Sigmoid colon (tissue), 4 donors: ENCODE measurements at regions not wholly inside any gene's neighbourhood (a gene's known extent, or its start where the extent isn't known, plus 50 kb on each side); places are given as distances from the start of the nearest gene placed in this dataset.

Experiments used
- POLR2AphosphoS5 ChIP-seq, 4 donors: sonication (generic); formaldehyde crosslinking; IDR thresholded peaks; one replicate each; pipeline ENCODE4 v1.6.1; 2017; ENCODE audit warnings: antibody characterized with exemption in 4 of 4
- TF ChIP-seq, protein P1 (sequence below), 4 experiments: fragments of 450-650 bp in 3 of 4; fragments of 200-600 bp in 1 of 4; IDR thresholded peaks; one replicate each; pipeline ENCODE4 v1.5.1; 2016 to 2019; ENCODE audit warnings: antibody characterized with exemption in 4 of 4, mild to moderate bottlenecking in 3 of 4, moderate library complexity in 2 of 4

DNA sequence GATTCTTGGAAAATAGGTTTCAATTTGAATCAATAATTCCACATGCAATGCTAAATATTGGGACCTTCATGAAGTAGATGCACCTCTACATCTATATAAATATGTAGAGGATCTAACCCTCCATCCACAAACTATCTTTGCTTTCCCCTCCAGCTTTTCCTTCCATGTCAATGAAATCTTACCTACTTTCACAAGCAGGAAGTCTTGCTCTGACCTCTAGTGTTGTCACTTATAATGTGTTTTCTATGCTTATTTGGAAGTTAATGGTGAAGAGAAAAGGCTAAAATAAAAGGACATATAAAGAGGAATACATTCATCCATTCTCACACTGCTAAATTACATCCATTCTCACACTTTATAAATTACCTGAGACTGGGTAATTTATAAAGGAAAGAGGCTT is 472.7 kb upstream of the DIAPH2 start:
- TF ChIP-seq, protein P1, sequence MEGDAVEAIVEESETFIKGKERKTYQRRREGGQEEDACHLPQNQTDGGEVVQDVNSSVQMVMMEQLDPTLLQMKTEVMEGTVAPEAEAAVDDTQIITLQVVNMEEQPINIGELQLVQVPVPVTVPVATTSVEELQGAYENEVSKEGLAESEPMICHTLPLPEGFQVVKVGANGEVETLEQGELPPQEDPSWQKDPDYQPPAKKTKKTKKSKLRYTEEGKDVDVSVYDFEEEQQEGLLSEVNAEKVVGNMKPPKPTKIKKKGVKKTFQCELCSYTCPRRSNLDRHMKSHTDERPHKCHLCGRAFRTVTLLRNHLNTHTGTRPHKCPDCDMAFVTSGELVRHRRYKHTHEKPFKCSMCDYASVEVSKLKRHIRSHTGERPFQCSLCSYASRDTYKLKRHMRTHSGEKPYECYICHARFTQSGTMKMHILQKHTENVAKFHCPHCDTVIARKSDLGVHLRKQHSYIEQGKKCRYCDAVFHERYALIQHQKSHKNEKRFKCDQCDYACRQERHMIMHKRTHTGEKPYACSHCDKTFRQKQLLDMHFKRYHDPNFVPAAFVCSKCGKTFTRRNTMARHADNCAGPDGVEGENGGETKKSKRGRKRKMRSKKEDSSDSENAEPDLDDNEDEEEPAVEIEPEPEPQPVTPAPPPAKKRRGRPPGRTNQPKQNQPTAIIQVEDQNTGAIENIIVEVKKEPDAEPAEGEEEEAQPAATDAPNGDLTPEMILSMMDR (IDR thresholded peaks at IDR 0.05), result no peak
- no peak for TF ChIP-seq POLR2AphosphoS5 (IDR thresholded peaks at IDR 0.05)
